Neural progenitor cell (in vitro differentiated cells): ENCODE measurements at regions not wholly inside any gene's neighbourhood (a gene's known extent, or its start where the extent isn't known, plus 50 kb on each side); places are given as distances from the start of the nearest gene placed in this dataset.
"Not testable (repeated sequence)": the region's sequence is repeated elsewhere in the genome, so short reads cannot be mapped to it uniquely, and the experiment has no call there.

Source experiments
- DNase-seq: peaks from one replicate; pipeline ENCODE4 v3.0.0-alpha.2; 2016; ENCODE audit warnings: low spot score
- H2AFZ ChIP-seq: fragments of 200-600 bp; sonication (generic); replicated peaks from 2 replicates; pipeline ENCODE4 v1.6.1; 2016; ENCODE audit warnings: antibody characterized with exemption
- H3F3A ChIP-seq: fragments of 200-600 bp; sonication (generic); 2 replicates; pipeline ENCODE4 v1.6.1; 2016; ENCODE audit warnings: antibody characterized with exemption, low read depth
- H3K27ac ChIP-seq: fragments of 200-600 bp; sonication (generic); 2 replicates; pipeline ENCODE4 v1.5.1; 2016; ENCODE audit warnings: mild to moderate bottlenecking
- H3K27me3 ChIP-seq: fragments of 200-600 bp; sonication (generic); 2 replicates; pipeline ENCODE4 v1.6.1; 2016; ENCODE audit warnings: mild to moderate bottlenecking, moderate library complexity
- H3K36me3 ChIP-seq: fragments of 200-600 bp; sonication (generic); 2 replicates; pipeline ENCODE4 v1.5.1; 2016
- H3K4me1 ChIP-seq: fragments of 200-600 bp; sonication (generic); 2 replicates; pipeline ENCODE4 v1.6.1; 2016; ENCODE audit warnings: mixed run types
- H3K4me2 ChIP-seq: fragments of 200-600 bp; sonication (generic); 2 replicates; pipeline ENCODE4 v1.6.1; 2016
- H3K4me3 ChIP-seq: fragments of 200-600 bp; sonication (generic); 2 replicates; pipeline ENCODE4 v1.5.1; 2016
- H3K79me2 ChIP-seq: fragments of 200-600 bp; sonication (generic); 2 replicates; pipeline ENCODE4 v1.6.1; 2016; ENCODE audit warnings: low read depth
- H3K9ac ChIP-seq: fragments of 200-600 bp; sonication (generic); 2 replicates; pipeline ENCODE4 v1.6.1; 2016
- H3K9me3 ChIP-seq: fragments of 200-600 bp; sonication (generic); 2 replicates; pipeline ENCODE4 v1.5.1; 2016; ENCODE audit warnings: low read depth
- H4K20me1 ChIP-seq: fragments of 200-600 bp; sonication (generic); 2 replicates; pipeline ENCODE4 v1.6.1; 2016; ENCODE audit warnings: low read depth
- H3K27ac Mint-ChIP-seq: 3 replicates; pipeline ENCODE4 v1.8.0; 2021; ENCODE audit warnings: mixed read lengths
- H3K27me3 Mint-ChIP-seq: 2 replicates; pipeline ENCODE4 v1.8.0; 2022; ENCODE audit warnings: low read depth, mild to moderate bottlenecking, inconsistent platforms, moderate library complexity, mixed read lengths; ENCODE audit not compliant: insufficient read depth
- H3K36me3 Mint-ChIP-seq: 3 replicates; pipeline ENCODE4 v1.8.0; 2021; ENCODE audit warnings: mixed read lengths
- H3K4me1 Mint-ChIP-seq: 3 replicates; pipeline ENCODE4 v1.8.0; 2021; ENCODE audit warnings: mixed read lengths
- H3K4me3 Mint-ChIP-seq: 3 replicates; pipeline ENCODE4 v1.8.0; 2021; ENCODE audit warnings: mild to moderate bottlenecking, moderate library complexity, mixed read lengths
- H3K9me3 Mint-ChIP-seq: 3 replicates; pipeline ENCODE4 v1.8.0; 2020; ENCODE audit warnings: mixed read lengths
- EZH2 ChIP-seq: fragments of 200-600 bp; sonication (generic); IDR thresholded peaks from 2 replicates; pipeline ENCODE4 v1.6.1; 2017; ENCODE audit warnings: antibody characterized with exemption, mild to moderate bottlenecking, moderate library complexity
- EZH2phosphoT487 ChIP-seq: fragments of 200-600 bp; sonication (generic); IDR thresholded peaks from 2 replicates; pipeline ENCODE4 v1.6.1; 2017; ENCODE audit warnings: antibody characterized with exemption
- TF ChIP-seq, protein P1 (sequence below): fragments of 200-600 bp; sonication (generic); IDR thresholded peaks from 2 replicates; pipeline ENCODE4 v1.5.1; 2017; ENCODE audit warnings: antibody characterized with exemption, mild to moderate bottlenecking

DNA sequence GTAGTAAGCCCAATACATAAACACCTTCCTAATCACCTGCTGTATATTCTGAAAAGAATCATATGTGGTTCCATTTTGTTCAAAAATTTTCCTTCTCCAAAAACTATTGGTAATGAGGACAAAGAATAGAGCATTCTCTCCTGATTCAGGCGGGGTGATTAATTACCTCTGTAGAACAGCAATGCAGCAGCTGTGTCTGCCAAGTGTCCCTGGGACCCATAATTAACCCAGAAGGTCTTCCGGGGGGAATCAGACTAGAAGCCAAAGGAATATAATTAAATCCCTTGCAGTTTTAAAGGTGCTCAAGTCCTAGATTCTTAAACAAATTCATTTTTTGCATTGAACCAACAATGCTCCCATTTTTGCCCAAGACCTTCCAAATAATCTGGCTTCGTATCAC, 60.3 kb upstream of the ABLIM1 start:
- Mint-ChIP-seq H3K27ac (no peak overlapping the region), H3K9me3 (no peaks in the 10 kb centered on the region), H3K4me1 (peaks cover 16% of the 10 kb centered on the region), H3K27me3 (peaks cover 4% of the 10 kb centered on the region), H3K4me3 (no peak overlapping the region), H3K36me3 (no peaks in the 10 kb centered on the region)
- peaks cover 13% of the 10 kb centered on the region for H3K4me1 ChIP-seq
- no peak overlapping the region for H3K4me3 ChIP-seq
- TF ChIP-seq EZH2phosphoT487 (no peak), EZH2 (no peak)
- TF ChIP-seq, protein P1, sequence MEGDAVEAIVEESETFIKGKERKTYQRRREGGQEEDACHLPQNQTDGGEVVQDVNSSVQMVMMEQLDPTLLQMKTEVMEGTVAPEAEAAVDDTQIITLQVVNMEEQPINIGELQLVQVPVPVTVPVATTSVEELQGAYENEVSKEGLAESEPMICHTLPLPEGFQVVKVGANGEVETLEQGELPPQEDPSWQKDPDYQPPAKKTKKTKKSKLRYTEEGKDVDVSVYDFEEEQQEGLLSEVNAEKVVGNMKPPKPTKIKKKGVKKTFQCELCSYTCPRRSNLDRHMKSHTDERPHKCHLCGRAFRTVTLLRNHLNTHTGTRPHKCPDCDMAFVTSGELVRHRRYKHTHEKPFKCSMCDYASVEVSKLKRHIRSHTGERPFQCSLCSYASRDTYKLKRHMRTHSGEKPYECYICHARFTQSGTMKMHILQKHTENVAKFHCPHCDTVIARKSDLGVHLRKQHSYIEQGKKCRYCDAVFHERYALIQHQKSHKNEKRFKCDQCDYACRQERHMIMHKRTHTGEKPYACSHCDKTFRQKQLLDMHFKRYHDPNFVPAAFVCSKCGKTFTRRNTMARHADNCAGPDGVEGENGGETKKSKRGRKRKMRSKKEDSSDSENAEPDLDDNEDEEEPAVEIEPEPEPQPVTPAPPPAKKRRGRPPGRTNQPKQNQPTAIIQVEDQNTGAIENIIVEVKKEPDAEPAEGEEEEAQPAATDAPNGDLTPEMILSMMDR, result no peak
- DNase-seq, result no peak
- no peaks in the 10 kb centered on the region for H3K36me3 ChIP-seq
- no peaks in the 10 kb centered on the region for H4K20me1 ChIP-seq
- no peaks in the 10 kb centered on the region for H3K79me2 ChIP-seq
- H3K9me3 ChIP-seq, result no peaks in the 10 kb centered on the region
- no peaks in the 10 kb centered on the region for H3K27me3 ChIP-seq
- H3K27ac ChIP-seq, result no peak overlapping the region
- H3F3A ChIP-seq, result no peaks in the 10 kb centered on the region
- no peak overlapping the region for H3K9ac ChIP-seq
- H2AFZ ChIP-seq, result no peak overlapping the region
- no peak overlapping the region for H3K4me2 ChIP-seq

DNA sequence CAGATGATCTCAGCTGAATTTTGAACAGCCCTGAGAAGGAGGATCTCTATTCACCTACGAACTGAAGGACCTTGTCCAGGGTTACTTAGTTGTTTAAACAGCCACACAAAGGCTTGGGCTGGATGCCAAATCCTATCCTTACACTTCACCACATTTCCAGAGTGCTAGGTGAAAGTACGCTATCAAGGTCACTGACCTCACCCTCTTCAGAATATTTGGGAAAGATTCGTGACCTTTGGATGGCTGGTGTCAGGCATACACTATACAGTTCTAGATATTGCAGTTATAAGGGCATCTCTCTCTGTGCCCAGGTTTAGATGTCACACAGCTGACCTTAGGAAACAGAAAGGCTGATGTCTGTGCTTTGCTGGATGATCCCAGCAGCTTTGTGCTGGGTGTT, 61.2 kb upstream of the ABLIM1 start:
- Mint-ChIP-seq H3K9me3 (no peaks in the 10 kb centered on the region), H3K4me1 (peaks cover 12% of the 10 kb centered on the region), H3K27ac (no peak overlapping the region), H3K27me3 (peaks cover 4% of the 10 kb centered on the region), H3K36me3 (no peaks in the 10 kb centered on the region), H3K4me3 (no peak overlapping the region)
- TF ChIP-seq EZH2, result no peak
- TF ChIP-seq, protein P1, result no peak
- Histone ChIP-seq H3K4me2 (no peak overlapping the region), H3K27ac (no peak overlapping the region), H3K79me2 (no peaks in the 10 kb centered on the region), H3K4me3 (no peak overlapping the region), H3K27me3 (no peaks in the 10 kb centered on the region), H3F3A (no peaks in the 10 kb centered on the region), H3K36me3 (no peaks in the 10 kb centered on the region), H2AFZ (no peak overlapping the region), H3K9ac (no peak overlapping the region), H4K20me1 (no peaks in the 10 kb centered on the region), H3K9me3 (no peaks in the 10 kb centered on the region), H3K4me1 (peaks cover 4% of the 10 kb centered on the region)
- no peak for DNase-seq

DNA sequence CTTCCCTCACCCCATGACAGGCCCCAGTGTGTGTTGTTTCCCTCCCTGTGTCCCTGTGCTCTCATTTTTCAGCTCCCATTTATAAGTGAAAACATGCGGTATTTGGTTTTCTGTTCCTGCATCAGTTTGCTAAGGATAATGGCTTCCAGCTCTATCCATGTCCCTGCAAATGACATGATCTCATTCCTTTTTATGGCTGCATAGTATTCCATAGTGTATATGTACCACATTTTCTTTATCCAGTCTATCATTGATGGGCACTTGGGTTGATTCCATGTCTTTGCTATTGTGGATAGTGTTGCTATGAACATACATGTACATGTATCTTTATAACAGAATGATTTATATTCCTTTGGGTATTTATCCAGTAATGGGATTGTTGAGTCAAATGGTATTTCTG, 61.9 kb upstream of the ABLIM1 start:
- H3K27ac Mint-ChIP-seq, H2AFZ ChIP-seq, H3K36me3 ChIP-seq, H3K9ac ChIP-seq, H3K9me3 Mint-ChIP-seq, H3F3A ChIP-seq, H3K4me3 Mint-ChIP-seq, H3K27me3 Mint-ChIP-seq, H3K27ac ChIP-seq, H3K9me3 ChIP-seq, H3K4me3 ChIP-seq, DNase-seq, H3K4me1 ChIP-seq, H4K20me1 ChIP-seq, H3K4me2 ChIP-seq, H3K36me3 Mint-ChIP-seq, H3K79me2 ChIP-seq, H3K27me3 ChIP-seq: not testable (repeated sequence)
- H3K4me1 Mint-ChIP-seq, result peaks cover 11% of the 10 kb centered on the region

DNA sequence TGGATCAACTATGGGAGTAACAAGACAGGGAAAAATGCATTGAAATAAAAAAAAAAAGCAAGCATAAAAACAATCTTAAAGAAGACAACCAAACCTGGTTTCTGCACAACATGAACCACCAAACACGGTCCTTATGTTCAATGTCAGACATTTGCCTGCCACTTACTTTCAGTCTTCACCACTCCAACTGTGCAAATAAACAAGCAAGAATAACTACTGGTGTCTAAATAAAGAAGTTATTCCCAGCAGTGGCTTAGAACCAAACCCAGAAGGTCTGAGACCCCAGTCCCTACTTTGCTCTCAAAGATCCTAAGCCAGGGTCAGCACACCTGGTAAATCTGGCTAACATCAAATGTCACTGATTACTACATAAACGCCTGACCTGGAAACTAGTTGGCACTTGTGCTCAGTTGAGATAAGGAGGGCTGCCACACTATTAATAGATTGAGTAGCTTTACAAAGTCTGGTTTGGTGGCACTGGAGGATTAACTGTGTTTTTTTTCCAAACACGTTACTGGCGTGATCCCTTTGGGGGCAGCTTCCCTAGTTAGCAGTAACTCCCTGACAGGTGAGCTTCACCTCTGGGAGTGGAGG, 62.7 kb upstream of the ABLIM1 start:
- Mint-ChIP-seq H3K9me3 (no peaks in the 10 kb centered on the region), H3K4me1 (peaks cover 5% of the 10 kb centered on the region), H3K36me3 (no peaks in the 10 kb centered on the region), H3K4me3 (no peak overlapping the region), H3K27me3 (peaks cover 4% of the 10 kb centered on the region), H3K27ac (no peak overlapping the region)
- no peaks in the 10 kb centered on the region for H3K79me2 ChIP-seq
- no peak for DNase-seq
- H3K9ac ChIP-seq, result no peak overlapping the region
- H4K20me1 ChIP-seq, result no peaks in the 10 kb centered on the region
- no peak overlapping the region for H3K4me2 ChIP-seq
- no peak overlapping the region for H3K27ac ChIP-seq
- H3K36me3 ChIP-seq, result no peaks in the 10 kb centered on the region
- peaks cover 4% of the 10 kb centered on the region for H3K4me1 ChIP-seq
- H3K4me3 ChIP-seq, result no peak overlapping the region
- no peaks in the 10 kb centered on the region for H3K9me3 ChIP-seq
- TF ChIP-seq, protein P1, result no peak
- TF ChIP-seq EZH2 (no peak), EZH2phosphoT487 (no peak)
- no peaks in the 10 kb centered on the region for H3F3A ChIP-seq
- no peaks in the 10 kb centered on the region for H3K27me3 ChIP-seq
- no peak overlapping the region for H2AFZ ChIP-seq

DNA sequence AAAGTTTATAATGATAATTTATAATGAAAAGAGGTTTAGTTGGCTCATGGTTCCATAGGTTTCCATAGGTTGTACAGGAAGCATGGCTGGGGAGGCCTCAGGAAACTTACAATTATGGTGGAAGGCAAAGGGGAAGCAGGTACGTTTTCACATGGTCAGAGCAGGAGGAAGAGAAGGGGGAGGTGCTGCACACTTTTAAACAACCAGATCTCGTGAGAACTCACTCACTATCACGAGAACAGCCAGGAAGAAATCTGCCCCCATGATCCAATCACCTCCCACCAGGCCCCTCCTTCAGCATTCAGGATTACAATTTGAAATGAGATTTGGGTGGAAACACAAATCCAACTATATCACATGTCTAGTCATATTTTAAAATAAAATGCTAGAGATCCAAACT, 64.1 kb upstream of the ABLIM1 start:
- H3K36me3 Mint-ChIP-seq, H3K27me3 ChIP-seq, H3K4me3 Mint-ChIP-seq, H3K79me2 ChIP-seq, H3K4me3 ChIP-seq, H3K36me3 ChIP-seq, DNase-seq, H3K4me1 ChIP-seq, H3K27me3 Mint-ChIP-seq, H3K9ac ChIP-seq, H3K27ac ChIP-seq, H2AFZ ChIP-seq, H3K27ac Mint-ChIP-seq, H3F3A ChIP-seq, H4K20me1 ChIP-seq, H3K9me3 ChIP-seq, H3K4me1 Mint-ChIP-seq, H3K9me3 Mint-ChIP-seq, H3K4me2 ChIP-seq: not testable (repeated sequence)
